RWPE2 (cell line): ENCODE measurements at regions not wholly inside any gene's neighbourhood (a gene's known extent, or its start where the extent isn't known, plus 50 kb on each side); places are given as distances from the start of the nearest gene placed in this dataset.

Experiments
- ATAC-seq: fragments of 200-7000 bp; cut with Tn5 transposase; 3 replicates; pipeline ENCODE4 v1.9.1; 2021; ENCODE audit warnings: low read depth
- DNase-seq: peaks from one replicate; pipeline ENCODE4 v3.0.0-alpha.2; 2020; ENCODE audit warnings: low spot score
- H3K27ac ChIP-seq: fragments of 450-650 bp; 2 replicates; pipeline ENCODE4 v1.5.1; 2017; ENCODE audit warnings: mild to moderate bottlenecking; ENCODE audit not compliant: poor library complexity, severe bottlenecking
- H3K27me3 ChIP-seq: fragments of 250-450 bp; sonication (Bioruptor Pico); 2 replicates; pipeline ENCODE4 v1.5.1; 2021; ENCODE audit warnings: mild to moderate bottlenecking, moderate library complexity; ENCODE audit not compliant: insufficient read depth, poor library complexity, severe bottlenecking
- H3K36me3 ChIP-seq: fragments of 250-450 bp; sonication (Bioruptor Pico); 2 replicates; pipeline ENCODE4 v1.5.1; 2020; ENCODE audit warnings: low read depth, mild to moderate bottlenecking, moderate library complexity
- H3K4me1 ChIP-seq: fragments of 250-450 bp; sonication (Bioruptor Pico); 2 replicates; pipeline ENCODE4 v1.5.1; 2021; ENCODE audit warnings: mild to moderate bottlenecking, moderate library complexity; ENCODE audit not compliant: insufficient read depth, poor library complexity, severe bottlenecking
- H3K4me3 ChIP-seq: fragments of 250-450 bp; sonication (Bioruptor Pico); 2 replicates; pipeline ENCODE4 v1.5.1; 2021; ENCODE audit warnings: mild to moderate bottlenecking, moderate library complexity; ENCODE audit not compliant: severe bottlenecking
- H3K9me3 ChIP-seq: fragments of 250-450 bp; sonication (Bioruptor Pico); 2 replicates; pipeline ENCODE4 v1.5.1; 2021; ENCODE audit warnings: mild to moderate bottlenecking, moderate library complexity; ENCODE audit not compliant: severe bottlenecking
- CTCF ChIP-seq: fragments of 450-650 bp; IDR thresholded peaks from one replicate; pipeline ENCODE4 v1.5.1; 2017; ENCODE audit warnings: mild to moderate bottlenecking, moderate library complexity; ENCODE audit not compliant: poor library complexity, severe bottlenecking

- Histone ChIP-seq H3K36me3 (no peaks in the 10 kb centered on the region), H3K4me1 (no peaks in the 10 kb centered on the region), H3K27me3 (no peaks in the 10 kb centered on the region), H3K4me3 (no peak overlapping the region), H3K9me3 (no peaks in the 10 kb centered on the region), H3K27ac (no peak overlapping the region)
- TF ChIP-seq CTCF, result no peak
- no peak for ATAC-seq
- DNase-seq, result no peak
Observed at GRCh38 chr16:54375071-54375470, 88.5 kb upstream of the IRX3 start.

GRCh38 chr16:54373534-54374520 lies 87.2 kb upstream of the IRX3 start:
- H3K27me3 ChIP-seq, result no peaks in the 10 kb centered on the region
- H3K4me1 ChIP-seq, result no peaks in the 10 kb centered on the region
- no peak for DNase-seq
- peak; percentile 93 for ATAC-seq
- H3K27ac ChIP-seq, result no peak overlapping the region
- TF ChIP-seq CTCF, result no peak
- no peak overlapping the region for H3K4me3 ChIP-seq
- H3K9me3 ChIP-seq, result no peaks in the 10 kb centered on the region
- no peaks in the 10 kb centered on the region for H3K36me3 ChIP-seq

GRCh38 chr16:54370278-54371040 lies 83.9 kb upstream of the IRX3 start:
- no peaks in the 10 kb centered on the region for H3K4me1 ChIP-seq
- TF ChIP-seq CTCF, result no peak
- ATAC-seq (no peak), DNase-seq (no peak)
- no peak overlapping the region for H3K27ac ChIP-seq
- no peaks in the 10 kb centered on the region for H3K27me3 ChIP-seq
- no peaks in the 10 kb centered on the region for H3K9me3 ChIP-seq
- no peaks in the 10 kb centered on the region for H3K36me3 ChIP-seq
- no peak overlapping the region for H3K4me3 ChIP-seq

GRCh38 chr16:54369861-54370260 lies 83.3 kb upstream of the IRX3 start:
- no peak for TF ChIP-seq CTCF
- Histone ChIP-seq H3K27ac (no peak overlapping the region), H3K9me3 (no peaks in the 10 kb centered on the region), H3K27me3 (no peaks in the 10 kb centered on the region), H3K4me3 (no peak overlapping the region), H3K36me3 (no peaks in the 10 kb centered on the region), H3K4me1 (no peaks in the 10 kb centered on the region)
- DNase-seq (no peak), ATAC-seq (no peak)
